ENCODE measurements at regions not wholly inside any gene's neighbourhood (a gene's known extent, or its start where the extent isn't known, plus 50 kb on each side); places are given as distances from the start of the nearest gene placed in this dataset.
"Not testable (repeated sequence)": the region's sequence is repeated elsewhere in the genome, so short reads cannot be mapped to it uniquely, and the experiment has no call there.

DNA sequence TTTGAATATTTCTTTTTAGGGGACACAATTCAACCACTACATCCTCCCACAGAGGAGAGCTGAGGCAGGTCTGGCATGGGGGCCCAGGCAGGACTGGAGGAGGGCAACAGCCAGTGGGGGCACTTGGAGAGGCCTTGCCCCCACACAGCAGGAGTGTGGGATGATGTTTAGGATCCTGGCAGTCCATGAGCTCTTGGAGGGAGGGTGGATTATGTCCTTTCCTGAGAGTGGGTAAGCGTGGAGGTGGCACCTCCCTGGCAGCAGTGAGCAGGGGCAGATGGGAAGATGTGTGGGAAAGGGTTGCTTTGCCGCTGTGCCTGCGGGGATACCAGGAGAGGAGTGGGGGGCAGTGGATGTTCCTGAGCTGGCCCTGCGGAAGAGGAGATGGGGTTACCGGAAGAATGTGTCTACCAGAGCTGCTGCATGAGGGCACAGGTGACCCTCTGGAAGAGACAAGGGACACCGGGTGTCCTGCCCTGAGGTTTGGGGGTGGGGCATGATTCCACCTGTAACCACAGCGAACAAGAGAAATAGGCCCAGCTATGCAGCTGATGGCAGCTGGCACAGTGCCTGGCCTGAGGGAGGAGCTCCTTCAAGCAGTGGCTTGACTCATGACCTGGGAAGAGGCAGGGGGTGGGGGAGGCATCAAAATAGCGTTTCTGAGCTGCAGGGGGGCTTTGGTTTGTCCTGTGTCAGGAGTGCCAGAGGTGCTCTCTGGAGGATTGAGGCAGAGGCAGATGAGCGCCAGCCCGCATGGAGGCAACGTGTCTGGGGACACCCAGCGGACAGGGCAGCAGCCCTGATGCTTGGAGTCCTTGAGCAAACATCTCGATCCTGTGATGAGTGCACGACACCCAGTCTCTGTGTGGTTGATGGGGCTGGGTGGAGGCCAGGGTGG, 123.9 kb upstream of the TMPRSS2 start:
- no peak for DNase-seq

DNA sequence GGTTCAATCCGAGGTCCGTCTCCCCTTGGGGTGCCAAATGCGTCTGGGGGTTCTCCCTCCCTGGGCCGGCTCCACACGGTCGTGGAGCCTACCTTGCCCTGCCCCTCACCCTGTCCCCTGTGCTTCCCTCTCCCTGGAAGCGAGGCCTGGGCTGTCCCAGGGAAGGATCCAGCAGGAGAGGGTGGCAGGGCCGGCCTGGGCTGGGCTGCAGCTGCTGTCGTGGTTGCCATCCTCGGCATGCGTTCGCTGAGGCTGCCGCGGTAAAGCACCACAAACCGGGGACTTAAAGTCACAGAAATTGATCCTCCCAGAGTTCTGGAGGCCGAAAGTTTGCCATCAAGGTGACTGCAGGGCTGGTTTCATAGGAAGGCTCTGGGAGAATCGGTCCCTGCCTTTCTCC, 123.0 kb upstream of the TMPRSS2 start:
- no peak for DNase-seq

DNA sequence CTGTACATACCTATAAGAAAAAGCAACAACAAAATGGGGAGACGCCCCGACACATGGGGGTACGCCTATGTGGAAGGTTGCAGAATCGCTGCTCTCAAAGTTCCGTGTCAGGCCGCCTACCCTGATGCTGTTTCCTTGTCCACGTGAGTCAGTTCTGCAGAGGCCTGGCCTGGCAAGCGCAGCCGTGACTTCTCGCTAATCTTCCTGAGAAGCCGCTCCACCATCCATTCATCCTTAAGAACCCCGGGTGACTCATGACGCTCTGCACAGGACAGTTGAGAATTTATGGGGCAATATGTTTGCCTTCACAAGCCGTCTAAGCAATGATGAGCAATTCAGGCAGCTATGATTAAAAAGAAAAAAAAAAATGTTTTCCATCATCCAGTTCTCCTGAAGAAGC, 122.3 kb upstream of the TMPRSS2 start:
- no peak for DNase-seq

- DNase-seq, result no peak
Observed at GRCh38 chr21:41628256-41628655, 120.3 kb upstream of the TMPRSS2 start.

- DNase-seq, result no peak
Observed at GRCh38 chr21:41627428-41627827, 119.5 kb upstream of the TMPRSS2 start.

GRCh38 chr21:41626021-41626420, 118.1 kb upstream of the TMPRSS2 start:
- no peak for DNase-seq

DNA sequence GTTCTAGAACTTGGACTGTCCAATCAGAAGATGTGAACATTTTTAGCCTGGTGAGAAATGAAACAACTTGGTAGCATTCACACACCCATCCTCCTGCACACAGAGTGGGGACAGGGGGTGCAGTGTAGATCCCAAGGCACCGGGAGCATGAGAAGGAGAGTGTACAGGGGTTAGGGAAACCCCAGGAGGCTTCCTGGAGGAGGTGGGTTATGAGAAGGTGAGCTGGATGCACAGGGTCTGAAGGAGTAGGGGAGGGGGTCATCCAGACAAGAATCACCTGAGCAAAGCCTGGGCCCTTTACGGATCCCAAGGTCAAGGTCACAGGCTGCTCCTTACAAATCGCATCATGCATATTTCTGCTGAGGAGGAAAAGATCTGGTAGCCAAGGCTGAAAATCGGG, 117.5 kb upstream of the TMPRSS2 start:
- DNase-seq, result no peak

DNA sequence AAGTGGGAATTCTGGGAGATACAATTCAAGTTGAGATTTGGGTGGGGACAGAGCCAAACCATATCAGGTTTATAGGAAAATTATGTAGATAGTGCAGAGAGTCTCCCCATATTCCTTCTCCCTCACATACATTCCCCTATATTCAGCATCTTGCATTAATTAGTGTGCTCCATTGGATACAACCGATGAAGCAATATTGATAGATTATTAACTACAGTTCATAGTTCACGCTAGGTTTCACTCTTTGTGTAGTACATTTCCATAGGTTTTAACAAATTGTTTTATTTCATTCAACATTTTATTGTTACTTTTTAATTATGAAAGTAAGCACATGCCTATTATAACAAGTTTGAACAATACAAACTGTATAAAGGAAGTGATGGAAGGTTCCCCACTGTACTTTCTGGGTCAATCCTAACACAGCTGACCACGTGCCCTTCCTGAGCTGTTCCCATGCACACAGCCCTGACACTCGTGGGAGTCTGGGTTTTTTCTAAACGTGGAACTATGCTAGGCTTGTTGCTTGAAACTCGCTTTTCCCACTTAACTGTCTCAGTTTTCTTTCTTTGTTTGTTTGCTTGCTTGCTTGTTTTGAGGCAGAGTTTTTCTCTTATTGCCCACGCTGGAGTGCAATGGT, 116.8 kb upstream of the TMPRSS2 start:
- no peak for DNase-seq

DNA sequence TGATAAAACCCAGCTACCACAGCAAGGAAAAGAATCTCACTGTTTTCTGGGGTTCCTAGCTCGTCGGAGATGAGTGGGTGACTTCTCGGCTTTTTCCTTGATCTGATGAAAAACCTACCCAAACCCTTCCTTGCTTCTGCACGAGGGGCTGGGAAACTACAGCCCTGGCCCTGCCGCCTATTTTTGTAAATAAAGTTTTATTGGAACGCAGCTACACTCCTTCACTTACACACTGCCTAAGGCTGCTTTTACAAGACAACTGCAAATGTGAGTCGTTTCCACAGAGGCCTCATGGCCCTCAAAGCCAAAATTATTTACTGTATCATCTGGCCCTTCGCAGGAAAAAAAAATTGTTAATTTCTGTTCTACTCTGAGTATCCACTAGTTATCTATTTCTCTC, 116.0 kb upstream of the TMPRSS2 start:
- DNase-seq, result no peak

DNA sequence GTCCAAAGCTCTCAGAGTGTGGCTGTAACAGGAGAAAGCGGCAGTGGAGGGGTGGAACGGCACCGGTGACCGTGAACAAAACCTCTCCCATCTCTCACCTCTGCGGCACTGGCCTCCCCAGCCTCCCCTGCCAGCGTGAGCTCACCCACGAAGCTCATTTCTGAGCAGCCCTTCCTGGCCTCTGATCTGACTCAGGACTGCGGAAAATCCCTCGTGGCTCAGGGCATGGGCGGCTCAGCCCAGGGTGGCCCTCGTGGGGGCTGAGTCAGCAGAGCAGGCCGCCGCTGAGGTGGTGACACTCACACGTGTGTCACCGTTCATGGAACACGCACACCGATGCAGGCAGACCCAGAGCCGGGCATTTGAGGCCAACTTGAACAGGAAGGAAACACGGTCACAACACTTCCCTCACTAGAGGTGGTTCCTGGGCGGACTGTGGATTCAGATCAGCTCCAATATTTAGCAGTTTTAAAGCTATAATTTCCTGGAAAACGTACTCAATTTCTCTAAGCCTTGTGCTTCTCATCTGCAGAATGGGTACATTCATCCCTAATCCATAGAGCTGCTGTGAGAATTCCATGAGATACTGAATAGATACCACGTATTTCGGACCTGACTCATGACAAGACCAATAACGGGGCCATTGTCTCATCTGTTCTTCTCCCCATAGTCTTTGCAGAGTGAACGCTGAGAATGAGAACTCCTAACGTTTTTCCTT, 115.0 kb upstream of the TMPRSS2 start:
- no peak for DNase-seq

DNA sequence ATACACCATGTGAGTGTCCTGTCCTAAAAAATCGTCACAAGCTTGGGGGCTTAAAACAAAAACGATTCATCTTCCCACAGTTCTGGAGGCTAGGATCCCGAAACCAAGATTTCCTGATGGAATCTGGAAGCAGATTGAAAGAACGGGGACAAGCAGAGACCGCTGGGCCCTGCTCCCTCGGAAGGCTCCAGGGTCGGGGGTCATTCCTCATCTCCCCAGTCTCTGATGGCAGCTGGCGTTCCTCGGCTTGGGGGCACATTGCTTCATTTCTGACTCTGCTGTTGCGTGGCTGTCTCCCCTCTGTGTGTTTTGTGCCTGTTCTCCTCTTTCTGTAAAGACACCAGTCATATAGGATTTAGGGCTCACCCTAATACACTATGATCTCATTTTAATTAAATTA, 114.2 kb upstream of the TMPRSS2 start:
- no peak for DNase-seq

DNA sequence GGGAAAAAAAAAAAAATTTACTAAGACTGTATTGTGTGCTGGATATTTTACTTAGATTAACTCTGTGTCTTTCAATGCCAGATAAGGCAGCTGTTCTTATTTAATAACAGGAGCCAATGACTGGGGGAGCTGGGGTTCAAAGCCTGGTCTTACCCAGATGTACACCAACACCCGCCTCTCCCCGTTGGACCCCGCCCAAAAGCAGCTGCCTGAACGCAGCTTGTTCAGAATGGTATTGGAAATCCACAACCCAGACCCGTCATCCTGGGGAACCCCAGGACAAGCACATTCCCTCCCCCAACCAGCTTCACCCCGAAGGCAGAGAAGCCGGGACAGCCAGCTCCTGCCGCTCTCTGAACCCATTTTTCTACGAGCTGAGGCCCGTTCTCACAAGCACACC, 113.6 kb upstream of the TMPRSS2 start:
- no peak for DNase-seq

- DNase-seq, result no peak
Observed at GRCh38 chr21:41620982-41621381, 113.0 kb upstream of the TMPRSS2 start.

DNA sequence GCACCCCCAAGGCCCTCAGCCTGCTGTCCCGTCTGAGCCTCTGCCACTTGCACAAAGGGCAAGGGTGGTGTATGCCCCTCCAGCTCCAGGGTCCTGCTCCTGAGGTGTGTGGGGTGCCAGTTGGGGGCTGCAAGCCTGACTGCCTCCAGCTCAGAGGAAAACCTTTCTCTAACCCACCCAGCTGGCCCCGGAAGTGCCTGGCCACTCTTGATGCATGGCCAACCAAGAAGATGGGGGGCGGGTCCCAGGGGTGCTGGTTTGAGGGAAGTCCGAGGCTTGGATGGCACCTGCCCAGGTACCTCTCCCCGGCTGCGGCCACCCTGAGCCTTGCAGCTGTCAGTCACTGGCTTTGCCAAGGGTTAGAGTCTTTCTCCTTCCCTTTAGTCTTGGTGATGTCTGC, 112.6 kb upstream of the TMPRSS2 start:
- no peak for DNase-seq

DNA sequence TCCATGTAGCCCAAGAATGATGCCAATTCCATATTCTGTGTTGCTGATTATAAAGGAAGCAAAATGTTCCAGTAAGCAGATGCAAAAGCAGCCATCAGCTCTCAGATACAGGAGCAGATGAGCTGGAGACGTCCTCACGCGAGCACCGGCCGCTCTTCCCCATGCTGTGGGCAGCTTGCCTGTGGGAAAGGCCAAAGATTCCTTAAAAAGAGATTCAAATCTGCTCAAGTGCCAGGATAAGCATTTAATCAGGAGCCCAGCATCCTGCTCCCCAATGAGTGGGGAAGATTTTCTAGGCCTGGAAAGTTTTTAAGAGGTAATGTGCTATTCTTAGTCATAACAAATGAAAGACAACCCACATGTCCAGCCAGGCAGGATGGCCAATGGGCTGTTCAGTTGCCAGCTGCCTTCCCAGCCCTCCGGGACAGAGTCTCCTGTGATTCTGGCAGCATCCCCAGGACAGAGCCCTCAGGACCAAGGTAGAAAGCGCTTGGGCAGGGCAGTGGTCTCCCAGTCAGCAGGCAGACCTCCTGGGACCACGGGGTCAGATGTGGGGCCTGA, 108.2 kb upstream of the TMPRSS2 start:
- no peak for DNase-seq

DNA sequence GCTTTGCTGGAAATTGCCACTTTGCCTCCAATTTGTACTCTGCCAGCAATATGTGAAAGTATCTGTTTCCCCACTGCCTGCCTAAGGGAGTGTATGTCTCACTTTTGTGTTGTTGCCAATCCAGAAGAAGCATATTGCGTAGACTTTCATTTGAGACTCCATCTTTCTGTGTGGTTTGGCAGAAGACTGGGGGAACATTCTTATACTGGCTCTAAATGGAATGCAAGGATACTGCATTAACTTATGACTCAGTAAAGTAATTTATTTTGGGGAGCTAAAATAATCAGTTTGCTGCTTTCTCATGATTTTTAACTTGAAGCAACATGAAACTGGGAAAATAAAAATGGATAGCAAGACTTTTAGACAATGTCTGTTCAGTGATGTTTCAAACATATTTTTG, 107.7 kb upstream of the TMPRSS2 start:
- no peak for DNase-seq

- no peak for DNase-seq
Observed at GRCh38 chr21:41614511-41614910, 106.6 kb upstream of the TMPRSS2 start.

DNA sequence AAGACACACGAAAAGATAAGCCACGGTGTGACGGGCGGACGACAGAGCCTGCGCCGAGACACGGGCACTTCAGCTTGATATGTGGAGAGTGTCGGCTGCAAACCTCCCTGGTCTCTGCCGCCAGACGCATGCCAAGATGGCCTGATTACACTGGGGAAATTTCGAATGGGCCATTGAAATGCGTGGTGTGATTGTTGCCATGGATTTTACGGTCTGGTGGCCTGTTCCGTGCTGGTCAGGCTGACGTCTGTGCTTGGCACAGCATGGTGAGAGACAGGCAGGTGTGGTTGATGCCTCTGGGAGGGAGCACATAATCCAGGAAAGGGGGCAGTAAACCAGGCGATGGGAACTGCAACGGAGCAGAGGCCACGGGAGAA, 105.6 kb upstream of the TMPRSS2 start:
- no peak for DNase-seq

GRCh38 chr21:41612674-41613532, 104.9 kb upstream of the TMPRSS2 start:
- peak; percentile 39 for DNase-seq

- no peak for DNase-seq
Observed at GRCh38 chr21:41611966-41612606, 104.1 kb upstream of the TMPRSS2 start.

- DNase-seq, result no peak
Observed at GRCh38 chr21:41611441-41611840, 103.5 kb upstream of the TMPRSS2 start.

GRCh38 chr21:41610840-41611115, 102.8 kb upstream of the TMPRSS2 start:
- not testable (repeated sequence) for DNase-seq
